Mucosa of rectum (tissue), 2 donors: ENCODE measurements at regions not wholly inside any gene's neighbourhood (a gene's known extent, or its start where the extent isn't known, plus 50 kb on each side); places are given as distances from the start of the nearest gene placed in this dataset.

Experiments
- H3K27ac ChIP-seq, 2 donors: one replicate each; pipeline ENCODE4 v1.7.0; 2013; ENCODE audit warnings: inconsistent platforms in 2 of 2, low read depth in 2 of 2, low read length in 2 of 2
- H3K27me3 ChIP-seq, 2 donors: one replicate each; pipeline ENCODE4 v1.7.0; 2013; ENCODE audit warnings: low read length in 2 of 2; ENCODE audit not compliant: control insufficient read depth in 2 of 2, insufficient read depth in 2 of 2
- H3K36me3 ChIP-seq, 2 donors: one replicate each; pipeline ENCODE4 v1.7.0; 2013; ENCODE audit warnings: low read length in 2 of 2; ENCODE audit not compliant: control insufficient read depth in 2 of 2, insufficient read depth in 2 of 2
- H3K4me1 ChIP-seq, 2 donors: one replicate each; pipeline ENCODE4 v1.7.0; 2013; ENCODE audit warnings: low read length in 2 of 2, mild to moderate bottlenecking in 1 of 2; ENCODE audit not compliant: control insufficient read depth in 2 of 2, insufficient read depth in 2 of 2
- H3K4me3 ChIP-seq, 2 donors: one replicate each; pipeline ENCODE4 v1.7.0; 2013; ENCODE audit warnings: low read length in 2 of 2
- H3K9ac ChIP-seq, 2 donors: one replicate each; pipeline ENCODE4 v1.7.0; 2013; ENCODE audit warnings: low read length in 2 of 2, low read depth in 1 of 2, mild to moderate bottlenecking in 1 of 2
- H3K9me3 ChIP-seq, 2 donors: one replicate each; pipeline ENCODE4 v1.7.0; 2013; ENCODE audit warnings: low read length in 2 of 2; ENCODE audit not compliant: control insufficient read depth in 2 of 2
- donor health status: healthy.
- donor health status: Normal muscosa, but diverticular disease.

DNA sequence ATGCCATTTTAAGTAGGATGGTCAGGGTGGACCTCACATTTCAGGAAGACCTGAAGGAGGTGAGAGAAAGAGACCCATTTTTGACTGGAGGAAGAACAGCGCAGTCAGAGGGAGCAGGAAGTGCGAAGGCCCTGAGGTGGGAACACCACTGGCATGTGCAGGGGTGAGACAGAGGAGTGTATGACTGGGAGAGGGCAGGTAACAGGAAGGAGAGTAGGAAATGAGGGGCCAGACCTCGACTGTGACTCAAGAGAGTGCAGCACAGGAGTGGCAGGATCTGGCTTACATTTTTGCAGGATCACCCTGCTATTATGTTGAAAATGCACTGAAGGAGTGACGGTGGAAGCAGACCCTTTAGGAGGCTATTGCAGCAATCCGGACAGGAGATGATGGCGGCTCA is 117.7 kb upstream of the CDYL start:
- no peaks in the 10 kb centered on the region for H3K9me3 ChIP-seq
- H3K27ac ChIP-seq = no peak overlapping the region
- no peaks in the 10 kb centered on the region for H3K4me1 ChIP-seq
- H3K27me3 ChIP-seq = no peaks in the 10 kb centered on the region
- H3K4me3 ChIP-seq = no peak overlapping the region
- no peak overlapping the region for H3K9ac ChIP-seq
- no peaks in the 10 kb centered on the region for H3K36me3 ChIP-seq

DNA sequence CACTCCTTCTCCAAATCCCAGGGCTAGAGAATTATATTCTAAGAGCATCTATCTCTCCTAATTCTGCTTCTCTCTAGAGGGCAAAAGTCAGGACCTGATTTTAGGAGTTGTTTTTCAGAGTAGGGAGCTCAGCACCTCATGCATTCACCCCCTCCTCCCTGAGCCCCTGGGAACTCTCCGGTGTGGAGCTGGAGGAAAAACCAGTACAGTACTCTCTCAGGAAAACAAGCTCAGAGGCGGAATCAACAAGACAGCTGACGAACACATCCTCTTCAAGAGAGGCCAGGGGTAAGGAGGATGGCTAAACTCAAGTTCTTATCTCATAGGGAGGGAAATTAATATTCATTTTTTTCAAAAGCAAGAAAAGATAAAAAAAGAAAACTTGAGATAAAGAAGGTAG is 120.1 kb upstream of the CDYL start:
- H3K4me3 ChIP-seq = no peak overlapping the region
- no peaks in the 10 kb centered on the region for H3K9me3 ChIP-seq
- no peak overlapping the region for H3K9ac ChIP-seq
- H3K27ac ChIP-seq = no peak overlapping the region
- H3K36me3 ChIP-seq = no peaks in the 10 kb centered on the region
- no peaks in the 10 kb centered on the region for H3K27me3 ChIP-seq
- no peaks in the 10 kb centered on the region for H3K4me1 ChIP-seq

GRCh38 chr6:4655196-4656025 is 120.8 kb upstream of the CDYL start:
- Histone ChIP-seq H3K4me1 (no peaks in the 10 kb centered on the region), H3K36me3 (no peaks in the 10 kb centered on the region), H3K9ac (no peak overlapping the region), H3K27ac (no peak overlapping the region), H3K4me3 (no peak overlapping the region), H3K9me3 (no peaks in the 10 kb centered on the region), H3K27me3 (no peaks in the 10 kb centered on the region)

DNA sequence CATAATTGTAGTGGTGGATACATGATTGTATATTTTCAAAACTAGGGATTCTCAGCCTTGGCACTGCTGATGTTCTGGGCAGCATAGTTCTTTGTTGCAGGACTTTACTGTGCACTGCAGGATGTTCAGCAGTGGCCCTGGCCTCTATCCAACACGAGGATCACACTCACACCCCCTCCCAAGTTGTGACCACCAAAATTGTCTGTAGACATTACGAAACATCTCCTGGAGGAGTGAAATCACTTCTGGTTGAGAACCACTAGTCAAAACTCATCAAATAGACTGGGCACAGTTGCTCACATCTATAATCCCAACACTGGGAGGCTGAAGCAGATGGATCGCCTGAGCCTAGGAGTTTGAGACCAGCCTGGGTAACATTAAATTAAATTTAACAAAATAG is 123.1 kb upstream of the CDYL start:
- no peaks in the 10 kb centered on the region for H3K9me3 ChIP-seq
- no peak overlapping the region for H3K27ac ChIP-seq
- no peaks in the 10 kb centered on the region for H3K36me3 ChIP-seq
- H3K4me1 ChIP-seq = peaks cover 0 to under 1% of the 10 kb centered on the region in 2 donors
- H3K9ac ChIP-seq = no peak overlapping the region
- H3K4me3 ChIP-seq = no peak overlapping the region
- H3K27me3 ChIP-seq = no peaks in the 10 kb centered on the region

DNA sequence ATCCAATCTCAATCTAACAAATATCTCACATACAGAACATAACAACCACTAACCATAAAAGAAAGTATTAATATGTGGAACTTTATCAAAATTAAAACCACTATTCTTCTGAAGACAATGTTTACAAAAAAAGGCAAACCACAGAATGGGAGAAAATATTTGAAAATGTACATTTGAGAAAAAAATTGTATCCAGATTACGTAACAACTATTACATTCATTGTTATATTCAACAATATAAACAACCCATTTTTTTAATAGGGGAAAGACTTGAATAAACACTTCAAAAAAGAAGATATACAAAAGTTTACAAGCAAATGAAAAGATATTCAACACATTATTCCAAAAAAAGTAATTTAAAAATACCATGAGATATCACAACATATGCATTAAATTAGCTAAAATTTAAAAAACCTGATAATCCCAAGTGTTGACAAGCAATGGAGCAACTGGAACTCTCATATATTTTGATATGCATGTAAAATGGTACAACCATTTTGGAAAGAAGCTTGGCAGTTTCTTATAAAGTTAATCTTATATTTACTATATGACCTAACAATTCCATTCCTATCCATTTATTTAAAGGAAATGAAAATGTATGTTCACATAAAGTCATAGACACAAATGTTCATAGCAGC is 124.3 kb upstream of the CDYL start:
- Histone ChIP-seq H3K27ac (no peak overlapping the region), H3K9me3 (no peaks in the 10 kb centered on the region), H3K4me3 (no peak overlapping the region), H3K36me3 (no peaks in the 10 kb centered on the region), H3K9ac (no peak overlapping the region), H3K27me3 (no peaks in the 10 kb centered on the region), H3K4me1 (peaks cover 0 to 10% of the 10 kb centered on the region in 2 donors)

DNA sequence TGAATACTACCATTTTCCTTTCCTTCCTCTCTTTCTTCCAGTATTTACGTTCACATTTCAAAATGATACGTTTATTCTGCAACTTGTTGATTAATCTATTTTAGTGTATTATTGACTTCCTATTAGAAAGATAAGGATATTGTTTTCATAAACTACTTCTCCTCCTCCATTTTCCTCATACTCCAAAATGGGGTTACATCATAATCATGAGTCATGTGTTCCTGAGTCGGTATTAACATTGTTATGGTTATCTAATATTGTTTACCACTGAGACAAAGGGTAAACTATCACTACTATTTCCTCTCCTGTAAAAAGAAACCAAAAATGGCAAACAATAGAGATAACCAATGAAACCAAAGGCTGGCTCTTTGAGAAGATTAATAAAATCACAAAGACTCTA is 126.5 kb upstream of the CDYL start:
- Histone ChIP-seq H3K4me3 (no peak overlapping the region), H3K27ac (no peak overlapping the region), H3K4me1 (peaks cover 0 to 12% of the 10 kb centered on the region in 2 donors), H3K36me3 (no peaks in the 10 kb centered on the region), H3K9ac (no peak overlapping the region), H3K9me3 (no peaks in the 10 kb centered on the region), H3K27me3 (no peaks in the 10 kb centered on the region)

GRCh38 chr6:4647414-4648365 is 128.5 kb upstream of the CDYL start:
- no peaks in the 10 kb centered on the region for H3K9me3 ChIP-seq
- no peaks in the 10 kb centered on the region for H3K27me3 ChIP-seq
- H3K9ac ChIP-seq = peak overlapping the region; percentile 28 to 78
- H3K36me3 ChIP-seq = no peaks in the 10 kb centered on the region
- peak overlapping the region; percentile 71 to 74 for H3K4me3 ChIP-seq
- peak overlapping the region; percentile 76 to 84 for H3K27ac ChIP-seq
- peaks cover 0 to 12% of the 10 kb centered on the region in 2 donors for H3K4me1 ChIP-seq

DNA sequence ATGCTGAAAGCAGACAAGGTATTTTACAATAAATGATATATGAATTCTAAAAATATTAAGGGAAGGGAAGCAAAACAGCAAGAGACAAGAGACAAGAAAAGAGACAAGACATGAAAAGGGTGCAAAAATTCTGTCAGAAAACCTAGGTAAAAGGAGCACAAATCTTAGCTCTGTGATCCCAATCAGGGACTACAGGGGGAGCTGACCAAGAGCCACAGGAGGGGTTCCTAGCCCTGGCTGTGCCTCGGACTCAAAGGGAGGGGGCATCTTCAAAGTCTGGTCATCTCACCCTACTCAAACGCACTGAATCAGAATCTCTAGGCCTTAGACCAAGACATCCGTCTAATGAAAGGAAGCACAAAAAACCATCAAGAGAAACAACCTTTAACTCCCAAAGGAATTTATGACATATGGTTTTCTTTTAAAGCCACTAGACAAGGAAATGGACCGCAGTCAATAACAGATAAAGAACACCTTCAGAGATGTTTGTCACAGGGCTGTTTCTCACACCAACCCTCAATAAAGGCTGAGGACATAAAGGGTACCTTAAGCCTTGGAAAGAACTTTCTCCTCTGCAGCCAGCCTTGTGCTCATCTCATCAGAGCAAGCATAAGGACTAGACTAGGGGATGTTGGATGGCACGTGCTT is 130.4 kb upstream of the CDYL start:
- H3K36me3 ChIP-seq = no peaks in the 10 kb centered on the region
- H3K9ac ChIP-seq = no peak overlapping the region
- peaks cover 0 to 12% of the 10 kb centered on the region in 2 donors for H3K4me1 ChIP-seq
- H3K9me3 ChIP-seq = no peaks in the 10 kb centered on the region
- no peaks in the 10 kb centered on the region for H3K27me3 ChIP-seq
- H3K4me3 ChIP-seq = no peak overlapping the region
- no peak overlapping the region for H3K27ac ChIP-seq

DNA sequence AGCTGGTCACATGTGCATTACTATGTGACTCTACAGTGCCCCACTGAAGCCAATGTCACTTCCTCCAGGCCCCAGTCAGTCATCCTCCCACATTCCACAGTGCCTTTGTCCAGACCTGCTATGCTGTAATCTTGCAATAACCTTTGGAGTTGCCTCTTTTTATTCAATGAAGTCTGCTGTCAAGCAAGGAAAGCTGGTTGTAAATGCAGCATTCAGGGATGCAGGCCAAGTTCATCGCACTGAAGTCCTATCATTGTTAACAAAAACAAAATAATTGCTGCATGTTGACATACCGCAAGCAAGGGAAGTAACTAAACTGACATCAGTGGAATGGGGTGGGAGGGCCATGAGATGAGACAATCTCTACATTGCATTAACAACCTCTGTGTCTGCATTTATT is 131.2 kb upstream of the CDYL start:
- H3K4me3 ChIP-seq = no peak overlapping the region
- H3K9ac ChIP-seq = no peak overlapping the region

More for the DNA sequence above, 131.2 kb upstream of the CDYL start:
- Histone ChIP-seq H3K27ac (no peak overlapping the region), H3K4me1 (peaks cover 0 to 12% of the 10 kb centered on the region in 2 donors), H3K9me3 (no peaks in the 10 kb centered on the region), H3K36me3 (no peaks in the 10 kb centered on the region), H3K27me3 (no peaks in the 10 kb centered on the region)
